H1 (cell line): ENCODE measurements at regions not wholly inside any gene's neighbourhood (a gene's known extent, or its start where the extent isn't known, plus 50 kb on each side); places are given as distances from the start of the nearest gene placed in this dataset.

Source experiments
- CTCF ChIA-PET: fragments of 300-600 bp; sonication (Branson Sonifier 250); formaldehyde crosslinking; loops from one replicate; lab custom pipeline; 2021; ENCODE audit not compliant: partially characterized antibody; lab: Charles Lee
- POLR2A ChIA-PET: fragments of 300-600 bp; sonication (Branson Sonifier 250); formaldehyde crosslinking; loops from one replicate; lab custom pipeline; 2021; ENCODE audit warnings: inconsistent platforms; ENCODE audit not compliant: partially characterized antibody; lab: Charles Lee
- DNase-seq, 2 experiments: peaks; one replicate each; pipeline versions ENCODE4 v3.0.0 to v3.0.0-alpha.2; 2010 to 2022; ENCODE audit warnings: low spot score in 2 of 2, low read depth in 1 of 2, mixed read lengths in 1 of 2
- FAIRE-seq: peaks from 2 replicates; lab custom pipeline; 2011; peaks lifted over from hg19 to GRCh38; lab: Jason Lieb, UNC
- H2AFZ ChIP-seq: 2 replicates; pipeline ENCODE4 v1.8.1; 2012; ENCODE audit warnings: low read length, inconsistent platforms
- H2AK5ac ChIP-seq: 2 replicates; pipeline ENCODE4 v1.6.1; 2013; ENCODE audit warnings: low read depth, low read length
- H2BK120ac ChIP-seq: replicated peaks from 2 replicates; pipeline ENCODE3; 2013; ENCODE audit warnings: low read depth, low read length, inconsistent platforms
- H2BK12ac ChIP-seq: 2 replicates; pipeline ENCODE4 v1.6.1; 2013; ENCODE audit warnings: low read depth, low read length
- H2BK15ac ChIP-seq: 2 replicates; pipeline ENCODE4 v1.6.1; 2013; ENCODE audit warnings: low read length
- H2BK20ac ChIP-seq: 2 replicates; pipeline ENCODE4 v1.6.1; 2013; ENCODE audit warnings: low read length
- H2BK5ac ChIP-seq: 2 replicates; pipeline ENCODE4 v1.6.1; 2013; ENCODE audit warnings: low read depth, low read length
- H3K14ac ChIP-seq: 2 replicates; pipeline ENCODE4 v1.6.1; 2013; ENCODE audit warnings: inconsistent platforms; ENCODE audit not compliant: insufficient read length
- H3K18ac ChIP-seq: 2 replicates; pipeline ENCODE4 v1.6.1; 2013; ENCODE audit warnings: low read length; ENCODE audit errors: extremely low read depth
- H3K23ac ChIP-seq: 2 replicates; pipeline ENCODE4 v1.6.1; 2013; ENCODE audit warnings: inconsistent platforms; ENCODE audit not compliant: insufficient read length
- H3K23me2 ChIP-seq: 2 replicates; pipeline ENCODE4 v1.6.1; 2013; ENCODE audit warnings: low read depth, low read length
- H3K27ac ChIP-seq: 2 replicates; pipeline ENCODE4 v1.6.1; 2011; ENCODE audit warnings: low read depth, low read length, inconsistent platforms
- H3K27me3 ChIP-seq, 4 experiments: replicated peaks in 1 of 4; 1 replicate in 1 of 4; 2 replicates in 3 of 4; pipeline versions ENCODE4 v1.6.1 to v1.8.1; 2011 to 2013; ENCODE audit warnings: low read length in 3 of 4, mild to moderate bottlenecking in 3 of 4, inconsistent platforms in 2 of 4, mixed read lengths in 2 of 4, moderate library complexity in 1 of 4; ENCODE audit not compliant: control insufficient read depth in 3 of 4, insufficient read depth in 3 of 4; ENCODE audit errors: extremely low read depth in 1 of 4
- H3K36me3 ChIP-seq, 4 experiments: 2 replicates each; pipeline versions ENCODE4 v1.6.1 to v1.8.1; 2011 to 2013; ENCODE audit warnings: mild to moderate bottlenecking in 4 of 4, low read length in 3 of 4, moderate library complexity in 2 of 4, control low read depth in 1 of 4, inconsistent platforms in 1 of 4; ENCODE audit not compliant: insufficient read depth in 4 of 4, control insufficient read depth in 2 of 4
- H3K4ac ChIP-seq: replicated peaks from 2 replicates; pipeline ENCODE3; 2013; ENCODE audit warnings: low read length, low read depth, mixed read lengths, inconsistent platforms; ENCODE audit not compliant: insufficient read length
- H3K4me1 ChIP-seq, 4 experiments: replicated peaks in 1 of 4; 1 replicate in 1 of 4; 2 replicates in 3 of 4; pipeline versions ENCODE4 v1.6.1 to v1.8.1; 2011 to 2013; ENCODE audit warnings: low read length in 3 of 4, inconsistent platforms in 2 of 4, mixed read lengths in 1 of 4; ENCODE audit not compliant: insufficient read depth in 4 of 4, control insufficient read depth in 3 of 4
- H3K4me2 ChIP-seq, 2 experiments: 2 replicates each; pipeline versions ENCODE4 v1.6.1 to v1.8.1; 2011 to 2013; ENCODE audit warnings: low read depth in 2 of 2, low read length in 2 of 2, control low read depth in 1 of 2, inconsistent platforms in 1 of 2, mild to moderate bottlenecking in 1 of 2; ENCODE audit not compliant: insufficient read depth in 1 of 2
- H3K4me3 ChIP-seq, 4 experiments: fragments of 200-600, 300-600 bp in 1 of 4; sonication (generic), shearing (Covaris generic), sonication (Bioruptor Twin) in 1 of 4; 2 replicates each; pipeline versions ENCODE4 v1.5.1 to v1.8.1; 2011 to 2016; ENCODE audit warnings: low read length in 4 of 4, low read depth in 3 of 4, control low read depth in 2 of 4, inconsistent platforms in 2 of 4, mild to moderate bottlenecking in 2 of 4, mixed read lengths in 1 of 4, moderate library complexity in 1 of 4; ENCODE audit not compliant: insufficient read depth in 2 of 4; ENCODE audit errors: extremely low read depth in 1 of 4
- H3K56ac ChIP-seq: replicated peaks from 2 replicates; pipeline ENCODE3; 2013; ENCODE audit warnings: low read depth, mild to moderate bottlenecking, mixed read lengths, low read length, inconsistent platforms; ENCODE audit not compliant: insufficient read length
- H3K79me1 ChIP-seq: 2 replicates; pipeline ENCODE4 v1.6.1; 2013; ENCODE audit warnings: low read depth, low read length, control low read depth
- H3K79me2 ChIP-seq, 2 experiments: 2 replicates each; pipeline versions ENCODE4 v1.6.1 to v1.8.1; 2012 to 2013; ENCODE audit warnings: low read length in 2 of 2, mild to moderate bottlenecking in 2 of 2, inconsistent platforms in 1 of 2; ENCODE audit not compliant: insufficient read depth in 2 of 2, control insufficient read depth in 1 of 2
- H3K9ac ChIP-seq, 4 experiments: replicated peaks in 1 of 4; 1 replicate in 1 of 4; 2 replicates in 3 of 4; pipeline versions ENCODE4 v1.6.1 to v1.8.1; 2011 to 2013; ENCODE audit warnings: low read depth in 3 of 4, low read length in 3 of 4, control low read depth in 2 of 4, mild to moderate bottlenecking in 2 of 4, moderate library complexity in 2 of 4, inconsistent platforms in 1 of 4; ENCODE audit errors: extremely low read depth in 1 of 4
- H3K9me3 ChIP-seq, 2 experiments: 2 replicates each; pipeline versions ENCODE4 v1.6.1 to v1.8.1; 2012 to 2013; ENCODE audit warnings: mild to moderate bottlenecking in 2 of 2, moderate library complexity in 2 of 2, control low read depth in 1 of 2, inconsistent platforms in 1 of 2, low read depth in 1 of 2, low read length in 1 of 2, mixed read lengths in 1 of 2; ENCODE audit not compliant: insufficient read depth in 2 of 2
- H4K20me1 ChIP-seq, 2 experiments: replicated peaks in 1 of 2; 2 replicates each; pipeline versions ENCODE3 to v1.8.1; 2011 to 2013; ENCODE audit warnings: inconsistent platforms in 2 of 2, low read length in 2 of 2, mild to moderate bottlenecking in 1 of 2; ENCODE audit not compliant: insufficient read depth in 2 of 2, control insufficient read depth in 1 of 2
- H4K5ac ChIP-seq: 2 replicates; pipeline ENCODE4 v1.6.1; 2013; ENCODE audit warnings: low read length, low read depth, mixed read lengths, inconsistent platforms; ENCODE audit not compliant: insufficient read length
- H4K8ac ChIP-seq: 2 replicates; pipeline ENCODE4 v1.8.0; 2013; ENCODE audit warnings: mild to moderate bottlenecking, moderate library complexity, low read length, inconsistent platforms; ENCODE audit not compliant: insufficient read depth; ENCODE audit errors: extremely low read depth
- H4K91ac ChIP-seq: replicated peaks from 2 replicates; pipeline ENCODE3; 2013; ENCODE audit warnings: low read length, mixed read lengths, inconsistent platforms; ENCODE audit not compliant: insufficient read length
- CBX5 ChIP-seq: fragments of 300-800, 300-1000 bp; sonication (generic); IDR thresholded peaks from 2 replicates; pipeline ENCODE4 v1.7.1; 2016; ENCODE audit warnings: antibody characterized with exemption, low read length, low read depth
- CBX8 ChIP-seq: fragments of 300-800, 300-1000 bp; sonication (generic); IDR thresholded peaks from 2 replicates; pipeline ENCODE4 v1.7.1; 2016; ENCODE audit warnings: low read depth, low read length, borderline replicate concordance
- KDM4A ChIP-seq: IDR thresholded peaks from one replicate; pipeline ENCODE4 v1.7.1; 2012; ENCODE audit warnings: low read depth, mild to moderate bottlenecking, moderate library complexity, low read length, inconsistent platforms; ENCODE audit not compliant: severe bottlenecking
- WGBS, 2 experiments: shearing (Covaris generic) in 1 of 2; methylation state at CpG; one replicate each; pipeline versions ENCODE4 v1.1.6 to v1.1.7; 2013 to 2015; ENCODE audit warnings: low lambda C conversion rate in 2 of 2, mixed read lengths in 2 of 2, inconsistent platforms in 1 of 2, low coverage in 1 of 2, missing lambda C conversion rate in 1 of 2; ENCODE audit not compliant: insufficient replicate concordance in 2 of 2, insufficient coverage in 1 of 2, insufficient read length in 1 of 2; ENCODE audit errors: extremely low coverage in 1 of 2, missing lambda C conversion rate in 1 of 2; 5-methylcytosine and 5-hydroxymethylcytosine counted together
- TF ChIP-seq, protein P1 (sequence below): IDR thresholded peaks from 2 replicates; pipeline ENCODE4 v1.6.1; 2012; ENCODE audit warnings: inconsistent platforms
- TF ChIP-seq, protein P2 (sequence below): IDR thresholded peaks from 2 replicates; pipeline ENCODE4 v1.6.1; 2011; ENCODE audit warnings: low read length, improper control_type of control experiment

DNA sequence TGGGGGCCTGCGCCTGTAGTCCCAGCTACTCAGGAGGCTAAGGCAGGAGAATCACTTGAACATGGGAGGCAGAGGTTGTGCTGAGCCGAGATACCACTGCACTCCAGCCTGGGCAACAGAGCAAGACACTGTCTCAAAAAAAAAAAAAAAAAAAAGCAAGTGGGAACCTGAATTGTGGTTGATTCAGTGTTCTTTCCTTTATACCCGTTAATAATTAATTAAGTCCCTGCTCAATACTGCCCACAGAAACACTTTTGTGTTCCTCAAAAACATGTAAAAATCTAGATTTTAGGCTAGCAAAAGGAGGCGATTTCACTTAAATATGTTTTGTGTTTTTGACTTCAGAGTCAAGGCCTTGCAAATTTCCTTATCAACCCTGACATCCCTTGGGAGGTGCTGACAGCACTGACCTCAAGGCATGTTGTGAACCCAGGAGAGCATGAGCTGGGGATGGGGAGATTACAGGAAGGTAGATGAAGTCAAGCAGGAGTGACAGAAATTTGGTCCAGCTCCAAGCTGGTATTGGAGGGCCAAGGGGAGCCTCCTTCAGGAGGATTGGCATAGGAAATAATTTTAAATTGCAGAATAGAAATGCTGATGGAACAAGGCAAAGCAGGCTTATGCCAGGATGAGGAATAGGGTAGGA lies 89.0 kb upstream of the PNPT1 start:
- Histone ChIP-seq H3K18ac (no peak overlapping the region), H3K23ac (no peak overlapping the region), H4K8ac (no peak overlapping the region), H4K5ac (no peak overlapping the region), H3K27me3 (no peaks in the 10 kb centered on the region), H3K79me1 (no peaks in the 10 kb centered on the region), H3K4ac (no peak overlapping the region), H3K4me3 (no peak overlapping the region), H4K91ac (no peak overlapping the region), H2BK15ac (no peak overlapping the region), H3K23me2 (no peaks in the 10 kb centered on the region), H3K56ac (no peak overlapping the region), H3K9ac (no peak overlapping the region), H3K9me3 (no peaks in the 10 kb centered on the region), H2AFZ (no peak overlapping the region), H2BK120ac (no peak overlapping the region), H3K36me3 (no peaks in the 10 kb centered on the region), H3K79me2 (no peaks in the 10 kb centered on the region), H2BK12ac (no peak overlapping the region), H2AK5ac (no peak overlapping the region), H3K14ac (peak overlapping the region; percentile 8), H2BK20ac (no peak overlapping the region), H2BK5ac (no peak overlapping the region), H3K4me1 (no peaks in the 10 kb centered on the region), H3K27ac (no peak overlapping the region), H4K20me1 (no peaks in the 10 kb centered on the region), H3K4me2 (no peak overlapping the region)
- DNase-seq, result no peak
- ChIA-PET CTCF (interaction anchor here (0.7 to 2.0 kb wide), 6 partner anchors 11 to 180 kb away, joined by 3 to 6 read pairs (median 4); no protein-coding TSS in a partner anchor), POLR2A (no interaction called here)
- WGBS, 2 experiments, result 89% methylated on average over 4 of the region's 4 CpGs; no CpG with 5 or more reads in 1 of the 2 experiments
- FAIRE-seq, result no peak
- TF ChIP-seq KDM4A (no peak), CBX5 (no peak), CBX8 (no peak)
- TF ChIP-seq, protein P1, sequence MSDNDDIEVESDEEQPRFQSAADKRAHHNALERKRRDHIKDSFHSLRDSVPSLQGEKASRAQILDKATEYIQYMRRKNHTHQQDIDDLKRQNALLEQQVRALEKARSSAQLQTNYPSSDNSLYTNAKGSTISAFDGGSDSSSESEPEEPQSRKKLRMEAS, result no peak
- TF ChIP-seq, protein P2, sequence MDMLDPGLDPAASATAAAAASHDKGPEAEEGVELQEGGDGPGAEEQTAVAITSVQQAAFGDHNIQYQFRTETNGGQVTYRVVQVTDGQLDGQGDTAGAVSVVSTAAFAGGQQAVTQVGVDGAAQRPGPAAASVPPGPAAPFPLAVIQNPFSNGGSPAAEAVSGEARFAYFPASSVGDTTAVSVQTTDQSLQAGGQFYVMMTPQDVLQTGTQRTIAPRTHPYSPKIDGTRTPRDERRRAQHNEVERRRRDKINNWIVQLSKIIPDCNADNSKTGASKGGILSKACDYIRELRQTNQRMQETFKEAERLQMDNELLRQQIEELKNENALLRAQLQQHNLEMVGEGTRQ, result no peak
